ENCODE measurements at regions not wholly inside any gene's neighbourhood (a gene's known extent, or its start where the extent isn't known, plus 50 kb on each side); places are given as distances from the start of the nearest gene placed in this dataset.

GRCh38 chr13:29654384-29654783 is 58.9 kb upstream of the SLC7A1 start:
- TF ChIP-seq CTCF (IDR thresholded peaks at IDR 0.05; ENCODE audit: low read depth, low read length, missing input control) (no peak), TAF1 (conservative IDR thresholded peaks at IDR 0.05) (no peak), RAD21 (IDR thresholded peaks at IDR 0.05) (no peak), YY1 (IDR thresholded peaks at IDR 0.05) (no peak), MAX (IDR thresholded peaks at IDR 0.05) (no peak)

All from liver (tissue), 3 donors.